ENCODE measurements at regions not wholly inside any gene's neighbourhood (a gene's known extent, or its start where the extent isn't known, plus 50 kb on each side); places are given as distances from the start of the nearest gene placed in this dataset.

- TF ChIP-seq FOSL1 (IDR thresholded peaks at IDR 0.05; ENCODE audit: low read depth) = no peak
- no peak for TF ChIP-seq CTCF (IDR thresholded peaks at IDR 0.05 in 2 of 3, conservative IDR thresholded peaks at IDR 0.05 in 1 of 3; ENCODE audit: borderline replicate concordance in 1 of 3, insufficient read depth in 1 of 3, low read depth in 2 of 3, low read length in 2 of 3)
Measured at GRCh38 chr7:24214670-24215069, 69.3 kb upstream of the NPY start.
